ENCODE measurements at regions not wholly inside any gene's neighbourhood (a gene's known extent, or its start where the extent isn't known, plus 50 kb on each side); places are given as distances from the start of the nearest gene placed in this dataset.

GRCh38 chr5:62112689-62113228, 193.2 kb upstream of the KIF2A start:
- no peak for TF ChIP-seq CTCF (IDR thresholded peaks at IDR 0.05; ENCODE audit: low read length)
- TF ChIP-seq EZH2 (optimal IDR thresholded peaks at IDR 0.05; ENCODE audit: low read depth, low read length): no peak
